Tibial nerve (tissue), 4 donors: ENCODE measurements at regions not wholly inside any gene's neighbourhood (a gene's known extent, or its start where the extent isn't known, plus 50 kb on each side); places are given as distances from the start of the nearest gene placed in this dataset.

Experiments
- DNase-seq, 2 donors: peaks; one replicate each; pipeline ENCODE4 v3.0.0-alpha.2; 2019; ENCODE audit warnings: low spot score in 2 of 2
- H3K27ac ChIP-seq, 4 donors: fragments of 200-600 bp; sonication (generic) in 3 of 4; one replicate each; pipeline ENCODE4 v1.5.1; 2017 to 2019; ENCODE audit warnings: mild to moderate bottlenecking in 1 of 4
- H3K27me3 ChIP-seq, 2 donors: fragments of 200-600 bp; sonication (generic) in 1 of 2; one replicate each; pipeline versions ENCODE4 v1.5.1 to v1.6.0; 2017 to 2019
- H3K36me3 ChIP-seq, 3 donors: fragments of 200-600 bp; sonication (generic); one replicate each; pipeline ENCODE4 v1.5.1; 2018 to 2019
- H3K4me1 ChIP-seq, 4 donors: fragments of 200-600 bp; sonication (generic) in 3 of 4; one replicate each; pipeline ENCODE4 v1.5.1; 2017 to 2019
- H3K4me3 ChIP-seq, 4 donors: fragments of 200-600 bp; sonication (generic) in 3 of 4; one replicate each; pipeline ENCODE4 v1.5.1; 2017 to 2019; ENCODE audit warnings: mild to moderate bottlenecking in 1 of 4, moderate library complexity in 1 of 4
- H3K9me3 ChIP-seq, 4 donors: fragments of 200-600 bp; sonication (generic) in 3 of 4; one replicate each; pipeline ENCODE4 v1.5.1; 2017 to 2019
- EP300 ChIP-seq, 2 donors: sonication (generic); formaldehyde crosslinking; IDR thresholded peaks; one replicate each; pipeline ENCODE4 v1.6.1; 2017; ENCODE audit warnings: antibody characterized with exemption in 2 of 2, mild to moderate bottlenecking in 1 of 2
- POLR2A ChIP-seq, 2 donors: fragments of 450-650 bp; IDR thresholded peaks; one replicate each; pipeline ENCODE4 v1.6.1; 2017; ENCODE audit warnings: antibody characterized with exemption in 2 of 2, mild to moderate bottlenecking in 2 of 2, moderate library complexity in 2 of 2
- WGBS, 2 donors: methylation state at CpG; one replicate each; pipeline ENCODE4 v1.1.5; 2018; 5-methylcytosine and 5-hydroxymethylcytosine counted together
- TF ChIP-seq, protein P1 (sequence below), 5 experiments: fragments of 200-600 bp in 3 of 5; fragments of 450-650 bp in 2 of 5; sonication (generic) in 3 of 5; IDR thresholded peaks; one replicate each; pipeline ENCODE4 v1.5.1; 2016 to 2019; ENCODE audit warnings: antibody characterized with exemption in 5 of 5, mild to moderate bottlenecking in 3 of 5, moderate library complexity in 2 of 5

GRCh38 chr13:104759069-104759468, 1692.9 kb upstream of the SLC10A2 start:
- Histone ChIP-seq H3K4me1 (no peaks in the 10 kb centered on the region), H3K27me3 (no peaks in the 10 kb centered on the region), H3K9me3 (no peaks in the 10 kb centered on the region), H3K36me3 (no peaks in the 10 kb centered on the region), H3K27ac (no peak overlapping the region), H3K4me3 (no peak overlapping the region)
- 96 to 97% methylated on average over 3 of the region's 3 CpGs for WGBS, 2 donors
- TF ChIP-seq POLR2A (IDR thresholded peaks at IDR 0.05) = no peak
- TF ChIP-seq, protein P1, sequence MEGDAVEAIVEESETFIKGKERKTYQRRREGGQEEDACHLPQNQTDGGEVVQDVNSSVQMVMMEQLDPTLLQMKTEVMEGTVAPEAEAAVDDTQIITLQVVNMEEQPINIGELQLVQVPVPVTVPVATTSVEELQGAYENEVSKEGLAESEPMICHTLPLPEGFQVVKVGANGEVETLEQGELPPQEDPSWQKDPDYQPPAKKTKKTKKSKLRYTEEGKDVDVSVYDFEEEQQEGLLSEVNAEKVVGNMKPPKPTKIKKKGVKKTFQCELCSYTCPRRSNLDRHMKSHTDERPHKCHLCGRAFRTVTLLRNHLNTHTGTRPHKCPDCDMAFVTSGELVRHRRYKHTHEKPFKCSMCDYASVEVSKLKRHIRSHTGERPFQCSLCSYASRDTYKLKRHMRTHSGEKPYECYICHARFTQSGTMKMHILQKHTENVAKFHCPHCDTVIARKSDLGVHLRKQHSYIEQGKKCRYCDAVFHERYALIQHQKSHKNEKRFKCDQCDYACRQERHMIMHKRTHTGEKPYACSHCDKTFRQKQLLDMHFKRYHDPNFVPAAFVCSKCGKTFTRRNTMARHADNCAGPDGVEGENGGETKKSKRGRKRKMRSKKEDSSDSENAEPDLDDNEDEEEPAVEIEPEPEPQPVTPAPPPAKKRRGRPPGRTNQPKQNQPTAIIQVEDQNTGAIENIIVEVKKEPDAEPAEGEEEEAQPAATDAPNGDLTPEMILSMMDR (IDR thresholded peaks at IDR 0.05) = no peak
- no peak for TF ChIP-seq EP300 (IDR thresholded peaks at IDR 0.05)
- DNase-seq = no peak

DNA sequence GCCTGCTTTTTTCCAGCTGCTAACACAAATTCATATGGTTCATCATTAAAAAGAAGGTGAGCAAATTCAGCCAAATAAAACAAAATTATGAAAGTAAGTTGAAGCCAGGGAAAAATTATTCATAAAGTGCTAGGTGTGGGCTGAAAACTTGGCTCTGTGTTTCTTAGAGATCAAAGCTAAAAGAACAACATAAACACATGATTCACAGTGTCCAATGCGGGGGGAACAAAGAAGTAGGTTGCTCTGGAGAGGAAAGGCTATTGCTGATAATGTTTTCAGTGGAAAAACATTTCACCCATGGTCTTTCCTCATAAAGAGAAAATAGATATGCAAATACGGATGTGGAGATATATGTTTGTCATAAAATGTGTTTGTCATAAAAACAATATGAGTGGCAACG, 1691.5 kb upstream of the SLC10A2 start:
- DNase-seq = no peak
- Histone ChIP-seq H3K4me1 (no peaks in the 10 kb centered on the region), H3K27me3 (no peaks in the 10 kb centered on the region), H3K27ac (no peak overlapping the region), H3K36me3 (no peaks in the 10 kb centered on the region), H3K4me3 (no peak overlapping the region), H3K9me3 (no peaks in the 10 kb centered on the region)
- 42 to 45% methylated on average over 3 of the region's 3 CpGs for WGBS, 2 donors
- no peak for TF ChIP-seq EP300 (IDR thresholded peaks at IDR 0.05)
- TF ChIP-seq, protein P1 (IDR thresholded peaks at IDR 0.05) = no peak
- TF ChIP-seq POLR2A (IDR thresholded peaks at IDR 0.05) = no peak

DNA sequence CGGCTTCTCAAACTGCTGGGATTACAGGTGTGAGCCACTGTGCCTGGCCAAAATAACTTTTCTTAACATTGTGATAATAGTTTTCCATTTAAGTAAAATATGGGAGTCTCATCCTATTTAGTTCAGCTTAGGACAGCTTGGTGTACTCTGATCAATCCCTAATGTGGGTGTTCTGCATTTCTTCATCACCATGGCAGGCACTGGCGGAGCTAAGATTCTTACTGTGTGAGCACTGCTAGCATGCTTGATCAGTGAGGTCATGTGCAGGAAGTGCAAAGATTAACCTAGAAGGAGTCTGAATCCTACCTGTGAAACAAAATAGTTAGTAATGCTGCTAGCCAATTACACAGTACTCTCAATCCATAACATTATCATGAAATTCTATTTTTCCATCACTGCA, 1684.2 kb upstream of the SLC10A2 start:
- Histone ChIP-seq H3K36me3 (no peaks in the 10 kb centered on the region), H3K27me3 (no peaks in the 10 kb centered on the region), H3K4me3 (no peak overlapping the region), H3K27ac (no peak overlapping the region), H3K9me3 (no peaks in the 10 kb centered on the region), H3K4me1 (no peaks in the 10 kb centered on the region)
- TF ChIP-seq POLR2A (IDR thresholded peaks at IDR 0.05) (no peak), EP300 (IDR thresholded peaks at IDR 0.05) (no peak)
- TF ChIP-seq, protein P1 (IDR thresholded peaks at IDR 0.05) = no peak
- no peak for DNase-seq
- WGBS, 2 donors = 92 to 97% methylated on average over 2 of the region's 2 CpGs

DNA sequence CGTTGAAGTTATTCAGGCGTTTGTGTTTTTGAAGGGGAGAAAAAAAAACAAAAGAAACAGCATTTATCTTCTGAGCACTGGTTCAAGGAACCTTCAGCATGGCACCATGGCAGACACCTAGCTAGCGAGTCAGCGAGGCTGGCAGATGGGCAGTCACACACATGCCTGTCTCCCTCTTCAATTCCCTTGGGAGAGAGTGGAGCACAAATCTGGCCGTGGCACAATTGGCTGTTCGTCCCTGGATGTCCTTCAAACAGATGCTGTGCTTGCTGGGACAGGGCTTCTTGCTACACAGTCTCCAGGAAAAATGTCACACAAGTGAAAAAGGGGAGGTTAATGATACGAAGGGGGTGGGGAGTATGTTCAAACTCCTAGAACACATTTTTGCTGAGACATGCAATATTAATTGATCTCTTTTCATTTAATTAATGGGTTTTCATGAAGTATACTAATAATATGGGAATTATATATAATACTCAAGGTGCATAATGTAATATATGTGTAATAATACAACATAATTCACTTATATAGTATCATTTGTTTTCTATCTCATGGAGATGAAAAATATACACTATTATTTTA, 1674.5 kb upstream of the SLC10A2 start:
- no peak for TF ChIP-seq POLR2A (IDR thresholded peaks at IDR 0.05)
- no peak for TF ChIP-seq EP300 (IDR thresholded peaks at IDR 0.05)
- TF ChIP-seq, protein P1 (IDR thresholded peaks at IDR 0.05) = no peak
- Histone ChIP-seq H3K4me1 (no peaks in the 10 kb centered on the region), H3K4me3 (no peak overlapping the region), H3K27me3 (no peaks in the 10 kb centered on the region), H3K9me3 (no peaks in the 10 kb centered on the region), H3K36me3 (no peaks in the 10 kb centered on the region), H3K27ac (no peak overlapping the region)
- no peak for DNase-seq
- WGBS, 2 donors = 74 to 79% methylated on average over 7 of the region's 7 CpGs

DNA sequence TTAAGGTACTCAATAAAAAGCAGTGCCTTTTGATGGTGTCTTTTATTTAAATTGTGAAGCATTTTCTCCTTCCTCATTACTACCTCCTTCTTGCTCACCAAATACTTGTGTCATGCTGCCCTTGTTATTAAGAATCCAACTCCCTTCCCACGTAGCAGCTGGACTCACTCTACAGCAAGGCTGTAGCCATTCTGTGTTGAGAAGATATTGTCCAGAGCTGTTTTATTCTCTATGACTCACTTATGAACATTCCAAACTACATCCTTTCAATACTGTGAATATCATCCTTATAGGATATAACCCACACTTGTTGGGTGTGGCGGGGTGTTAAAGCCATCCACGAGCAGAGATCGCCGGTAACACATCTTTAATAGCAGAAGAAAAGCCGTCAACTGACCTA, 1671.5 kb upstream of the SLC10A2 start:
- no peaks in the 10 kb centered on the region for H3K4me1 ChIP-seq
- DNase-seq = no peak
- H3K9me3 ChIP-seq = no peaks in the 10 kb centered on the region
- TF ChIP-seq EP300 (IDR thresholded peaks at IDR 0.05) (no peak), POLR2A (IDR thresholded peaks at IDR 0.05) (no peak)
- TF ChIP-seq, protein P1 (IDR thresholded peaks at IDR 0.05) = no peak
- no peak overlapping the region for H3K4me3 ChIP-seq
- H3K27ac ChIP-seq = no peak overlapping the region
- 91% methylated on average over 6 of the region's 6 CpGs for WGBS, 2 donors
- no peaks in the 10 kb centered on the region for H3K27me3 ChIP-seq
- no peaks in the 10 kb centered on the region for H3K36me3 ChIP-seq
